ENCODE measurements at regions not wholly inside any gene's neighbourhood (a gene's known extent, or its start where the extent isn't known, plus 50 kb on each side); places are given as distances from the start of the nearest gene placed in this dataset.

DNA sequence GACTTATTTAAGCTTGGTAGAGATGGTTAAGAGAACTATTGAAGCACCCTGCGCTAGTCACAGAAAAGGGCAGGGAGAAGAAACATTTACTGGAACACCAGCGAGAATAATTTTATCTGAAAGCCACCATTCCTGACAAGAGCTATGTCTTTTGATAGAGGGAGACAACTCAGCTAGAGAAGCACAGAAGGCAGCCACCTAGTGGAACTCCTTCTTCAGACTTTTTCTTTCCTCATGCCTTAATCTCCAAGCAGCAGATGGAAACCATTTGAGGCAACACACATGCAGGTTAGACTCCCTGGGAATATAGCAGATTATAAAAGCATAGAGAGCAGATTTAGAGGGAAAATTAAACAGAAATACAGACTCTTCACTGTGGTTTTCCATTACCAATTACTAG lies 813.4 kb downstream of the SLITRK6 start:
- intact Hi-C loops (cut with DNase I; ENCODE audit: low total_unique reads) = no loop called here
- no peaks in the 10 kb centered on the region for H3K4me1 ChIP-seq
- no peak overlapping the region for H3K4me3 ChIP-seq
- no peak overlapping the region for H3K27ac ChIP-seq
- H3K36me3 ChIP-seq = no peaks in the 10 kb centered on the region
- H3K27me3 ChIP-seq (replicated peaks in 1 of 7) = no peaks in the 10 kb centered on the region
- DNase-seq = no peak
- WGBS, 5 donors = 74 to 91% (median 88%) methylated on average over 2 of the region's 2 CpGs
- TF ChIP-seq POLR2A (IDR thresholded peaks at IDR 0.05) (no peak), POLR2AphosphoS5 (IDR thresholded peaks at IDR 0.05) (no peak)
- TF ChIP-seq, protein P1, sequence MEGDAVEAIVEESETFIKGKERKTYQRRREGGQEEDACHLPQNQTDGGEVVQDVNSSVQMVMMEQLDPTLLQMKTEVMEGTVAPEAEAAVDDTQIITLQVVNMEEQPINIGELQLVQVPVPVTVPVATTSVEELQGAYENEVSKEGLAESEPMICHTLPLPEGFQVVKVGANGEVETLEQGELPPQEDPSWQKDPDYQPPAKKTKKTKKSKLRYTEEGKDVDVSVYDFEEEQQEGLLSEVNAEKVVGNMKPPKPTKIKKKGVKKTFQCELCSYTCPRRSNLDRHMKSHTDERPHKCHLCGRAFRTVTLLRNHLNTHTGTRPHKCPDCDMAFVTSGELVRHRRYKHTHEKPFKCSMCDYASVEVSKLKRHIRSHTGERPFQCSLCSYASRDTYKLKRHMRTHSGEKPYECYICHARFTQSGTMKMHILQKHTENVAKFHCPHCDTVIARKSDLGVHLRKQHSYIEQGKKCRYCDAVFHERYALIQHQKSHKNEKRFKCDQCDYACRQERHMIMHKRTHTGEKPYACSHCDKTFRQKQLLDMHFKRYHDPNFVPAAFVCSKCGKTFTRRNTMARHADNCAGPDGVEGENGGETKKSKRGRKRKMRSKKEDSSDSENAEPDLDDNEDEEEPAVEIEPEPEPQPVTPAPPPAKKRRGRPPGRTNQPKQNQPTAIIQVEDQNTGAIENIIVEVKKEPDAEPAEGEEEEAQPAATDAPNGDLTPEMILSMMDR (IDR thresholded peaks at IDR 0.05 in 8 of 11, conservative IDR thresholded peaks at IDR 0.05 in 3 of 11) = no peak
- no peaks in the 10 kb centered on the region for H3K9me3 ChIP-seq

DNA sequence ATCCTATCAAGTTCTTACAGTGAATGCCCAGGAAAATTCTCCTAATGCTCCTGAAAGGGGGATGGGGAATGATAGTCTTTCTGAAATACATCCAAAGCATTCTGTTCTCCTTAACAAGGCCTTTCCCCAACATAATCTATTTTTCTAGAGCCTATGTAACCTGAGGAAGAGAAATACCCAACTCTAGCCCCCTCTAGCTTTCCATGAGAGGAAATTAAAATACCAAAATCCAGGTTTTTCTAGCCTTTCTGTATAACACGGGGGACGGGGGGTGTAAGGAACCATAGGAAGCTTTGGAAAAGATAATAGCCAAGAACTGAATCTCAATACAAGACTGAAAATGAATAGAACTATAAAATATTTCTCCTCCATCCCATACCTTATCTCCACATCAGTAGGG lies 815.9 kb downstream of the SLITRK6 start:
- Histone ChIP-seq H3K36me3 (no peaks in the 10 kb centered on the region), H3K4me1 (no peaks in the 10 kb centered on the region), H3K4me3 (no peak overlapping the region), H3K27me3 (replicated peaks in 1 of 7) (no peaks in the 10 kb centered on the region), H3K9me3 (no peaks in the 10 kb centered on the region), H3K27ac (no peak overlapping the region)
- intact Hi-C loops (cut with DNase I; ENCODE audit: low total_unique reads) = no loop called here
- TF ChIP-seq, protein P1 (IDR thresholded peaks at IDR 0.05 in 8 of 11, conservative IDR thresholded peaks at IDR 0.05 in 3 of 11) = no peak
- TF ChIP-seq POLR2A (IDR thresholded peaks at IDR 0.05) (no peak), POLR2AphosphoS5 (IDR thresholded peaks at IDR 0.05) (no peak)
- DNase-seq = no peak
- WGBS, 5 donors = 88 to 94% (median 90%) methylated on average over 2 of the region's 2 CpGs

DNA sequence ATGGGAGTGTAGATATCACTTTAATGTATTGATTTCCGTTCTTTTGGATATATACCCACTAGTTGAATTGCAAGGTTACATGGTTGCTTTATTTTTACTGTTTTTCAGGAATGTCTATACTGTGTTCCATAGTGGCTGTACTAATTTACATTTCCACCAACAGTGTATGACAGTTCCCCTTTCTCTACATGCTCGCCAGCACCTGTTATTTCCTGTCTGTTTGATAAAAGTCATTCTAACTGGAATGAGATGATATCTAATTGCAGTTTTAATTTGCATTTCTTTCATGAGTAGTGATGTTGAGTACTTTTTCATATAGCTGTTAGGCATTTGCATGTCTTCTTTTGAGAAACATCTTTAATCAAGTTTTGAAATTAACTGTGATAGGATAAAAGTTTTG lies 818.6 kb downstream of the SLITRK6 start:
- Histone ChIP-seq H3K9me3 (no peaks in the 10 kb centered on the region), H3K27me3 (replicated peaks in 1 of 7) (no peaks in the 10 kb centered on the region), H3K27ac (no peak overlapping the region), H3K4me1 (no peaks in the 10 kb centered on the region), H3K4me3 (no peak overlapping the region), H3K36me3 (no peaks in the 10 kb centered on the region)
- no peak for DNase-seq
- 50 to 58% (median 56%) methylated on average over 1 to 2 of the region's 2 CpGs for WGBS, 5 donors
- intact Hi-C loops (cut with DNase I; ENCODE audit: low total_unique reads) = no loop called here
- TF ChIP-seq POLR2AphosphoS5 (IDR thresholded peaks at IDR 0.05) (no peak), POLR2A (IDR thresholded peaks at IDR 0.05) (no peak)
- TF ChIP-seq, protein P1 (IDR thresholded peaks at IDR 0.05 in 8 of 11, conservative IDR thresholded peaks at IDR 0.05 in 3 of 11) = no peak

DNA sequence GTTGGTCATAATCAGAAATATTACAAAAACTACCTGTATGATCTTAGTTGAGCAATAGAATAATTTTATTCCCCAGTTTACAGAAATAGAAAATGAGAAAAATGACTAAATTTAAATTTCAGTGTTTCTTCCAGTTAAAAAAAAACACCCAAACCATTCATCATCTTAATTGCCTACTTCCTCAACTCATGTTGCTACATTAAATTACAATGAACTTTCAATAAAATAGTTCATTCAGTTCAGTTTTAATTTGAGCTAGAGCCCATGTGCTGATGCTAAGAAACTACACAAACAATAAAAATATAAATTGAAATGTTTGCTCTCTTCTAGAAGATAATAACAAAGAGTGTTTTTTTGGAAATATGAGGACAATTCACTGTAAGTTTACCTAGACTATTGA lies 820.4 kb downstream of the SLITRK6 start:
- Histone ChIP-seq H3K4me3 (no peak overlapping the region), H3K4me1 (peaks cover 0 to 3% (median 0%) of the 10 kb centered on the region in 6 donors), H3K36me3 (no peaks in the 10 kb centered on the region), H3K27ac (no peak overlapping the region), H3K27me3 (replicated peaks in 1 of 7) (no peaks in the 10 kb centered on the region), H3K9me3 (no peaks in the 10 kb centered on the region)
- TF ChIP-seq, protein P1 (IDR thresholded peaks at IDR 0.05 in 8 of 11, conservative IDR thresholded peaks at IDR 0.05 in 3 of 11) = no peak
- no peak for TF ChIP-seq POLR2A (IDR thresholded peaks at IDR 0.05)
- TF ChIP-seq POLR2AphosphoS5 (IDR thresholded peaks at IDR 0.05) = no peak
- intact Hi-C loops (cut with DNase I; ENCODE audit: low total_unique reads) = no loop called here
- DNase-seq = no peak
